Left lobe of liver (tissue), 2 donors: ENCODE measurements at regions not wholly inside any gene's neighbourhood (a gene's known extent, or its start where the extent isn't known, plus 50 kb on each side); places are given as distances from the start of the nearest gene placed in this dataset.
A peak's percentile ranks its signal among the peaks of the same experiment; 100 is the strongest.
"Not testable (repeated sequence)": the region's sequence is repeated elsewhere in the genome, so short reads cannot be mapped to it uniquely, and the experiment has no call there.

Experiments
- ATAC-seq: fragments of 200-7000 bp; cut with Tn5 transposase; one replicate; pipeline ENCODE4 v1.9.1; 2020; ENCODE audit warnings: mild to moderate bottlenecking, moderate library complexity
- DNase-seq: peaks from one replicate; pipeline ENCODE4 v3.0.0-alpha.2; 2020; ENCODE audit warnings: low spot score
- donor health status: DM: no; HTN: no; CAD: no; lungs with moderate emphysema.
- donor health status: DM: no; HTN: yes; CAD: no.

DNA sequence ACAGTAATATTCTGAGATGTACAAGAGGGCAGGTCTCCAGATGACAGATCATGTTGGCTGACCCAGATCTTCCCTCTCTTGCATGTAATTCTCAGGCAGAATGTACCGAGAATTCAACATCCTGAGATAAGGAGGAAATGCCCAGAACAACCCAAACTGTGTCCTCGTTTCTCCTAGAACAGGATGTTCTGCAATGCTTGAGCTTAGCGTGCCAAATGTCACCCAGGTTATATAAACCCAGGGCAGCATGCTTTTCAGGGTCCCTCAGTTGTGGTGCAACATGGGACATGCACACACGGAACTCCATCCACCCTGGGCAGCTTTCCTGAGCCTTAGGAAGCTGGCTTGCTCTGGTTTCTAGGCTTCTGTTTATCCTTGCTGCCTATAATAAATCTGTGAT, 102.1 kb upstream of the CMC1 start:
- ATAC-seq (peak; percentile 65), DNase-seq (no peak)

GRCh38 chr3:28139967-28140634, 101.3 kb upstream of the CMC1 start:
- ATAC-seq (no peak), DNase-seq (no peak)

DNA sequence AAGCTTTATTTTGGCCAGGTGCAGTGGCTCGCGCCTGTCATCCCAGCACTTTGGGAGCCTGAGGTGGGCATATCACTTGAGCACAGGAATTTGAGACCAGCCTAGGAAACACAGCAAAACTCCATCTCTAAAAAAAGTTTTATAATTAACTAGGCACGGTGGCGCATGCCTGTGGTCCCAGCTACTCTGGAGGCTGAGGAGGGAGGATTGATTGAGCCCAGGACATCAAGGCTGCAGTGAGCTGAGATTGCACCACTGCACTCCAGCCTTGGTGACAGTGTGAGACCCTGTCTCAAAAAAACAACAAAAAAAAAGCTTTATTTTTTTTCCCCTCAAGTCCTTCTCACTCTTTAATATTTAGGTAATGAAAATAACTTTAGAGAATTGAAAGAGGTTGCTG, 100.8 kb upstream of the CMC1 start:
- ATAC-seq (no peak), DNase-seq (no peak)

- no peak for DNase-seq
- no peak for ATAC-seq
Measured at GRCh38 chr3:28149960-28150359, 91.5 kb upstream of the CMC1 start.

- DNase-seq, result no peak
- no peak for ATAC-seq
Measured at GRCh38 chr3:28150465-28151206, 90.8 kb upstream of the CMC1 start.

DNA sequence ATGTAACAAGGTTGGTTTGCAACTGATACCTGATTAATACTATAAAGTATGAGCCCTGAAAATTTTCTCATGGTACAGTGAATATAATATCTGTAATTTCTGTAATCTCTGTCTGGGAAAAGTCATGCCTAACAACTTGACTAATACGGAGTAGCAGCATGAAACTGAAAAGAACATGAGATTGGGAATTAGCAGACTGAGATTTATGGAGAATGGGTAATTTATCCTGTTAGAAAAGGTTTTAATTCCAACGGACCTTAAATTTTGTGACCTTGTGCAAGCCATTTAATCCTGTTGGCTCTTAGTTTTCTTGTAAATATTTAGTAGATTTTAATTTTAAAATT, 90.2 kb upstream of the CMC1 start:
- ATAC-seq, result no peak
- no peak for DNase-seq

GRCh38 chr3:28151608-28152228, 89.7 kb upstream of the CMC1 start:
- ATAC-seq (peak; percentile 68), DNase-seq (no peak)

DNA sequence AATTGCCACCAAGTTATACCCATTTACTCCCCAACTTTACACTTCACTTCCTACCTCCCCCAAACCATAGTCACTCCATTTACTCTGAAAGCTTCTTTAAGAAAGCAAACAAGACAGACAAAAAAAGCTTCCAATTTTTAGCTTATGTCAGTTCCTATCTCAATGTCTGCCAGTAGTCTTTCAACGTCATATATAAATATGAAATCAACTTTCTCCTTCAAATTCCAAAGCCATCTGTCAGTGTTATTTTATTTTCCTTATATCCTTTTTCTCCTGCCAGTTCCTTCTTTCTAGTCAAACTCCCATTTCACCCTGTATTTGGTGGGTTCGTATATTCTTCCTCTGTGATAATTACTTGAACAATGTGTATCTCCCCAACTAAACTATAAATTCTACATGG, 85.8 kb upstream of the CMC1 start:
- ATAC-seq (no peak), DNase-seq (no peak)

- not testable (repeated sequence) for DNase-seq, ATAC-seq
Measured at GRCh38 chr3:28156599-28156998, 84.8 kb upstream of the CMC1 start.

DNA sequence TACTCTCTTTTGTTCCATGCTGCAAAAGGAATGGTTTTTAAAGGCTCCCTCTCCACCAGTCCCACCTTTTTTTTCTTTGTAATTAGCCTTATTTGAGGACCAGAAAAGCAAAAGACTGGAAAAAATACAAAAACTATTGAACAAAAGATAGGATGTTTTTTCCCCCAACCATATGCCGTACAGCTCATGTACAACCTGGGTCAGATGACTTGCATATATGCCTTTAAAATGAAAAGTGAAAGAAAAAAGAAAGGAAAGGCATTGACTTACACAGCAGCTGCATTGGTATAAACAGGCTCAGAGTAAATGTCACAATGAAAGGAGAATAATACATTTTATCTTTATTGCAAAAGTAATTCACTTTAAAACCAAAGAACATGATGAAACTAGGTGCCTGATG, 69.5 kb upstream of the CMC1 start:
- no peak for DNase-seq
- peak; percentile 37 for ATAC-seq

- ATAC-seq, result no peak
Measured at GRCh38 chr3:28172748-28173147, 68.7 kb upstream of the CMC1 start.

GRCh38 chr3:28173836-28174235, 67.6 kb upstream of the CMC1 start:
- DNase-seq, result no peak
- no peak for ATAC-seq

More at GRCh38 chr3:28172748-28173147, 68.7 kb upstream of the CMC1 start:
- DNase-seq, result no peak

- DNase-seq (no peak), ATAC-seq (no peak)
Measured at GRCh38 chr3:28186748-28187147, 54.7 kb upstream of the CMC1 start.

DNA sequence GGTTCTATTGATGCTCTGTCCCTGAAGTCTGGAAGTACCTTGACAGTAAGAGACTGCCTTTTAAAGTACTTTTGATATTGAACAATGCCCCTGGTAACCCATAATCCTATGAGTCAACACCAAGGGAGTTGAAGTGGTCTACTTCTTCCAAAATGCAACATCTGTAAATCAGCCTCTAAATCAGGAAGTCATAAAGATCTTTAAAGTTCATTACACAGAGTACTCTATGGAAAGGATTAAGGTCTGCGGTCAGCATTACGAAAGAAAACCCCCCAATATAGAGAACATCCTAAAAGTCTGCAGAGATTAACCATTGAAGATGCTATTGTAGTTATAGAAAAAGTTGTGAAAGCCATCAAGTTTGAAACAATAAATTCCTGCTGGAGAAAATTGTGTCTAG, 52.7 kb upstream of the CMC1 start:
- DNase-seq, result no peak
- ATAC-seq, result no peak

- no peak for DNase-seq
- no peak for ATAC-seq
Measured at GRCh38 chr3:28191363-28191762, 50.1 kb upstream of the CMC1 start.
